Endothelial cell of umbilical vein (primary cell): ENCODE measurements at regions not wholly inside any gene's neighbourhood (a gene's known extent, or its start where the extent isn't known, plus 50 kb on each side); places are given as distances from the start of the nearest gene placed in this dataset.

ENCODE experiments used
- BruUV-seq: library from RNA; stranded (reverse); fragments of 400-500 nt; replicated peaks from 2 replicates; lab custom pipeline; 2021; lab: Mats Ljungman, UMichigan
- CTCF ChIA-PET: fragments of 300-600, 350-600 bp; sonication (Branson Sonifier 250); formaldehyde crosslinking; loops from one replicate; lab custom pipeline; 2021; ENCODE audit warnings: antibody characterized with exemption, inconsistent platforms; lab: Charles Lee
- POLR2A ChIA-PET: fragments of 300-600, 350-600 bp; sonication (Branson Sonifier 250); formaldehyde crosslinking; loops from one replicate; lab custom pipeline; 2021; ENCODE audit warnings: antibody characterized with exemption, inconsistent platforms; lab: Charles Lee
- DNase-seq: peaks from one replicate; pipeline ENCODE4 v3.0.0-alpha.2; 2011; ENCODE audit warnings: low read depth, low spot score
- FAIRE-seq: peaks from 2 replicates; lab custom pipeline; 2011; peaks lifted over from hg19 to GRCh38; lab: Jason Lieb, UNC
- H2AFZ ChIP-seq: 2 replicates; pipeline ENCODE4 v1.6.0; 2012; ENCODE audit warnings: low read depth, low read length, control low read depth, inconsistent platforms
- H3K27ac ChIP-seq: 2 replicates; pipeline ENCODE4 v1.5.1; 2011; ENCODE audit warnings: low read depth, mild to moderate bottlenecking, control low read depth, low read length, moderate library complexity; ENCODE audit not compliant: insufficient read depth
- H3K27me3 ChIP-seq, 2 experiments: 2 replicates each; pipeline versions ENCODE4 v1.6.0 to v1.6.1; 2011; ENCODE audit warnings: low read length in 2 of 2, mixed read lengths in 1 of 2; ENCODE audit not compliant: control insufficient read depth in 2 of 2, insufficient read depth in 2 of 2
- H3K36me3 ChIP-seq, 2 experiments: 2 replicates in 1 of 2; 3 replicates in 1 of 2; pipeline ENCODE4 v1.5.1; 2011; ENCODE audit warnings: low read length in 2 of 2, mild to moderate bottlenecking in 1 of 2, moderate library complexity in 1 of 2; ENCODE audit not compliant: control insufficient read depth in 2 of 2, insufficient read depth in 2 of 2; ENCODE audit errors: extremely low read depth in 1 of 2
- H3K4me1 ChIP-seq: 3 replicates; pipeline ENCODE4 v1.5.1; 2011; ENCODE audit warnings: mild to moderate bottlenecking, low read length; ENCODE audit not compliant: control insufficient read depth, insufficient read depth; ENCODE audit errors: extremely low read depth
- H3K4me2 ChIP-seq: 2 replicates; pipeline ENCODE4 v1.6.1; 2011; ENCODE audit warnings: low read length, control low read depth, mixed read lengths; ENCODE audit not compliant: insufficient read depth
- H3K4me3 ChIP-seq, 3 experiments: fragments of 200-600 bp in 1 of 3; sonication (generic), shearing (Covaris generic) in 1 of 3; replicated peaks in 1 of 3; 2 replicates each; pipeline ENCODE4 v1.5.1; 2011 to 2016; ENCODE audit warnings: control low read depth in 3 of 3, low read length in 3 of 3, mild to moderate bottlenecking in 2 of 3, inconsistent platforms in 1 of 3, low read depth in 1 of 3, moderate library complexity in 1 of 3; ENCODE audit not compliant: insufficient read depth in 1 of 3
- H3K79me2 ChIP-seq: 2 replicates; pipeline ENCODE4 v1.6.0; 2012; ENCODE audit warnings: low read length, inconsistent platforms; ENCODE audit not compliant: control insufficient read depth, insufficient read depth
- H3K9ac ChIP-seq: replicated peaks from 2 replicates; pipeline ENCODE3; 2011; ENCODE audit warnings: low read length, control low read depth; ENCODE audit not compliant: insufficient read depth; ENCODE audit errors: extremely low read depth
- H3K9me1 ChIP-seq: replicated peaks from 3 replicates; pipeline ENCODE4 v1.6.0; 2011; ENCODE audit warnings: mild to moderate bottlenecking, low read length; ENCODE audit not compliant: control insufficient read depth, insufficient read depth; ENCODE audit errors: extremely low read depth
- H3K9me3 ChIP-seq: replicated peaks from 2 replicates; pipeline ENCODE4 v1.5.1; 2012; ENCODE audit warnings: low read length, inconsistent platforms; ENCODE audit not compliant: control insufficient read depth, insufficient read depth
- H4K20me1 ChIP-seq: replicated peaks from 2 replicates; pipeline ENCODE3; 2011; ENCODE audit warnings: mild to moderate bottlenecking, low read length; ENCODE audit not compliant: control insufficient read depth, insufficient read depth; ENCODE audit errors: extremely low read depth
- EZH2 ChIP-seq: IDR thresholded peaks from 2 replicates; pipeline ENCODE4 v1.6.1; 2012; ENCODE audit warnings: borderline replicate concordance, low read depth, mild to moderate bottlenecking, moderate library complexity, low read length, inconsistent platforms; ENCODE audit not compliant: severe bottlenecking
- FOS ChIP-seq: IDR thresholded peaks from 2 replicates; pipeline ENCODE4 v1.6.1; 2011; ENCODE audit warnings: mild to moderate bottlenecking, low read length, moderate library complexity, borderline replicate concordance; ENCODE audit not compliant: insufficient read depth
- GATA2 ChIP-seq: IDR thresholded peaks from 2 replicates; pipeline ENCODE4 v1.7.0; 2011; ENCODE audit warnings: low read depth, mild to moderate bottlenecking, moderate library complexity, mixed read lengths, low read length; ENCODE audit not compliant: insufficient read length, insufficient read depth
- JUN ChIP-seq: IDR thresholded peaks from 2 replicates; pipeline ENCODE4 v1.6.1; 2011; ENCODE audit warnings: borderline replicate concordance, low read depth; ENCODE audit not compliant: insufficient read length, insufficient read depth
- MYC ChIP-seq: IDR thresholded peaks from one replicate; pipeline ENCODE4 v1.6.1; 2011; ENCODE audit warnings: mild to moderate bottlenecking, low read depth, low read length
- POLR2A ChIP-seq: IDR thresholded peaks from 2 replicates; pipeline ENCODE4 v1.6.1; 2012; ENCODE audit warnings: low read depth, mild to moderate bottlenecking, control low read depth, low read length
- POLR2AphosphoS5 ChIP-seq: IDR thresholded peaks from 2 replicates; pipeline ENCODE4 v1.6.1; 2012; ENCODE audit warnings: low read depth, mild to moderate bottlenecking, control low read depth, low read length, moderate library complexity; ENCODE audit not compliant: insufficient read depth
- dilution Hi-C: fragments of 300-500 bp; cut with MboI; formaldehyde crosslinking; loops from one replicate; pipeline ENCODE4 v1.15.0; 2019; ENCODE audit warnings: low sequenced_read_pairs; ENCODE audit not compliant: extremely low pct_ligation_motif_present
- intact Hi-C: fragments of 100-400 bp; cut with micrococcal nuclease; formaldehyde crosslinking; loops from one replicate; pipeline ENCODE4 v1.10.0; 2022
- TF ChIP-seq, protein P1 (sequence below): IDR thresholded peaks from 2 replicates; pipeline ENCODE4 v1.6.1; 2011; ENCODE audit not compliant: insufficient read depth, insufficient read length
- TF ChIP-seq, protein P2 (sequence below), 2 donors: IDR thresholded peaks; 1 replicate in 1 of 2; 2 replicates in 1 of 2; pipeline ENCODE4 v1.5.1; 2011; ENCODE audit warnings: low read length in 2 of 2, mild to moderate bottlenecking in 2 of 2, moderate library complexity in 2 of 2, control low read depth in 1 of 2, inconsistent platforms in 1 of 2, low read depth in 1 of 2; ENCODE audit not compliant: insufficient read depth in 1 of 2; ENCODE audit errors: extremely low read depth in 1 of 2

DNA sequence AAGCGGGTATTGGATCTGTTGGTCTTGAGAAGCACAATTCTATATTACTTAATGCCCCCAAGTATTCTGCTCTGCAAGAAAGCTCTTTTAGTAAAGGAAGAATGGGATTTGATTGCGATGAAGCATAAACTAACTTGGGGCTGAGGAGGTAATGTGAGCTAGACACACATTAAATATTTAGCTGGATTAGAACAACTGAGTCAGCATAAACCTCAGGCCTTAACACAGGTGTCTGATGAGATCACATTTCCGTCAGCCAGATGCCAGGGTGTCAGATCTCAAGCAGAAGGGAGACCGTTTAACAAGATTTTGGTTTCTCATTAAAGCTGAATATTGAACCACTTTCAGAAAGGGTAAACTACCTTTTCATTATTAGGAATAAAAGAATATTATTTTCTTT, 94.5 kb downstream of the GYPC start:
- H2AFZ ChIP-seq, result no peak overlapping the region
- no peak overlapping the region for H3K27ac ChIP-seq
- H3K9me1 ChIP-seq, result no peaks in the 10 kb centered on the region
- H4K20me1 ChIP-seq, result no peaks in the 10 kb centered on the region
- no peaks in the 10 kb centered on the region for H3K36me3 ChIP-seq
- DNase-seq (no peak), FAIRE-seq (no peak)
- no TSS peak for BruUV-seq
- no peak overlapping the region for H3K9ac ChIP-seq
- ChIA-PET POLR2A (no interaction called here), CTCF (no interaction called here)
- H3K9me3 ChIP-seq, result no peaks in the 10 kb centered on the region
- no peaks in the 10 kb centered on the region for H3K4me1 ChIP-seq
- dilution Hi-C loops (no loop called here), intact Hi-C loops (no loop called here)
- TF ChIP-seq, protein P1, sequence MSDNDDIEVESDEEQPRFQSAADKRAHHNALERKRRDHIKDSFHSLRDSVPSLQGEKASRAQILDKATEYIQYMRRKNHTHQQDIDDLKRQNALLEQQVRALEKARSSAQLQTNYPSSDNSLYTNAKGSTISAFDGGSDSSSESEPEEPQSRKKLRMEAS, result no peak
- TF ChIP-seq FOS, result no peak
- H3K79me2 ChIP-seq, result no peaks in the 10 kb centered on the region
- H3K4me3 ChIP-seq, result no peak overlapping the region
- H3K4me2 ChIP-seq, result no peak overlapping the region
- H3K27me3 ChIP-seq, result no peaks in the 10 kb centered on the region

DNA sequence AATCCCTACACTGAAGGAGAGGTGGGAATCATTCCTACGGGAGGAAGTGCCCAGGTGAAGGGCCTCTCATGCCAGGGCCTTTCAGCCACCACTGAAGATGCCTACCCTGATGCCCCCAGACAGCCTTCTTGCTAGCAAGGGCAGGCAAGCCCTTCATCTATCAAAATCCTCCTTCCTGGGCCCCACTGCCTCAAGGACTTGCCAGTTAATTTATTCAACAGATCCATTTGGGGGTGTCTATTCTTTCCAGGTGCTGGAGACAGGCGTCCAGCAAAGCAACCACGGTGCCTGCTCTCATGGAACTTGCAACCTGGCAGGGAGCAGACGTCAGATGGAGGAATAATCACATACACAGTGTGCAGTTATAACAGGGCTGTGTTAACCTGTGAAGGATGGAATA, 95.5 kb downstream of the GYPC start:
- DNase-seq (no peak), FAIRE-seq (no peak)
- TF ChIP-seq, protein P2, sequence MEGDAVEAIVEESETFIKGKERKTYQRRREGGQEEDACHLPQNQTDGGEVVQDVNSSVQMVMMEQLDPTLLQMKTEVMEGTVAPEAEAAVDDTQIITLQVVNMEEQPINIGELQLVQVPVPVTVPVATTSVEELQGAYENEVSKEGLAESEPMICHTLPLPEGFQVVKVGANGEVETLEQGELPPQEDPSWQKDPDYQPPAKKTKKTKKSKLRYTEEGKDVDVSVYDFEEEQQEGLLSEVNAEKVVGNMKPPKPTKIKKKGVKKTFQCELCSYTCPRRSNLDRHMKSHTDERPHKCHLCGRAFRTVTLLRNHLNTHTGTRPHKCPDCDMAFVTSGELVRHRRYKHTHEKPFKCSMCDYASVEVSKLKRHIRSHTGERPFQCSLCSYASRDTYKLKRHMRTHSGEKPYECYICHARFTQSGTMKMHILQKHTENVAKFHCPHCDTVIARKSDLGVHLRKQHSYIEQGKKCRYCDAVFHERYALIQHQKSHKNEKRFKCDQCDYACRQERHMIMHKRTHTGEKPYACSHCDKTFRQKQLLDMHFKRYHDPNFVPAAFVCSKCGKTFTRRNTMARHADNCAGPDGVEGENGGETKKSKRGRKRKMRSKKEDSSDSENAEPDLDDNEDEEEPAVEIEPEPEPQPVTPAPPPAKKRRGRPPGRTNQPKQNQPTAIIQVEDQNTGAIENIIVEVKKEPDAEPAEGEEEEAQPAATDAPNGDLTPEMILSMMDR (IDR thresholded peaks at IDR 0.05; ENCODE audit: extremely low read depth in 1 of 2, insufficient read depth in 1 of 2, low read depth in 1 of 2, low read length in 2 of 2), result no peak
- TF ChIP-seq, protein P1, result no peak
- TF ChIP-seq POLR2A (no peak), FOS (no peak), MYC (no peak), POLR2AphosphoS5 (no peak), GATA2 (no peak), JUN (no peak), EZH2 (no peak)
- no peaks in the 10 kb centered on the region for H3K9me1 ChIP-seq
- no peak overlapping the region for H3K4me3 ChIP-seq
- no peaks in the 10 kb centered on the region for H3K36me3 ChIP-seq
- no TSS peak for BruUV-seq
- H3K79me2 ChIP-seq, result no peaks in the 10 kb centered on the region
- H3K9me3 ChIP-seq, result no peaks in the 10 kb centered on the region
- no peaks in the 10 kb centered on the region for H3K27me3 ChIP-seq
- H3K4me1 ChIP-seq, result no peaks in the 10 kb centered on the region
- no peak overlapping the region for H3K4me2 ChIP-seq
- ChIA-PET POLR2A (no interaction called here), CTCF (no interaction called here)
- H2AFZ ChIP-seq, result no peak overlapping the region
- dilution Hi-C loops (no loop called here), intact Hi-C loops (no loop called here)
- no peaks in the 10 kb centered on the region for H4K20me1 ChIP-seq
- no peak overlapping the region for H3K9ac ChIP-seq
- H3K27ac ChIP-seq, result no peak overlapping the region
